ENCODE measurements at regions not wholly inside any gene's neighbourhood (a gene's known extent, or its start where the extent isn't known, plus 50 kb on each side); places are given as distances from the start of the nearest gene placed in this dataset.

DNA sequence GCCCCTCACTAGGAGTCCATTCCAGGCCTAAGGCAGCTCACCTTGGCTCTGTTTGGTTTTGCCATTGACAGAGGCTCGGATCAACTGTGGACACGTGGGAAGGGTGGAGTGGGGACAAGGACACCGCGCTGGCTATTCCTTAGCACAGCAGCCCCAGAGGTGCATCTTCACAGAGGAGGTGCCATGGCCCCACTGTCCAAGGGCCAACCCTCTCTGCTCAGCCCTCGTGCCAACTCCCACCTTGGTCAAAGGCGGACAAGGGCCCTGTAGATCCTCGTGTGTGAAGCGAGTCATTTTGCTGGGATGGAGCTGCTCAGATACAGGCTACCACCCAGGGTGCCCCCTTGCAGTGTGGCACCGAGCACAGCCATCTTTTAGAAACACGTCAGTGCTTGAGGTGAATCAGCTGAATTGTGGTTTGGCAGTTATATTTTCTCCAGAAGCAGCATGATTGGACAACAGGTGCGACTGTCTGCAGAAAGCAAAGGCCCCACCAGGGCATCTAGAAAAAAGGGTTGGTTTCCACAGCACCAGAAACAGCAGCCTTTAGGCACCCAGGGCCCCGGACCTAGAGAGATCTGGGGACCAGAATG, 192.1 kb upstream of the GPR12 start:
- intact Hi-C loops (cut with DNase I) = no loop called here
- Histone ChIP-seq H3K27me3 (no peaks in the 10 kb centered on the region), H3K27ac (no peak overlapping the region), H3K4me1 (no peaks in the 10 kb centered on the region), H3K4me3 (no peak overlapping the region), H3K36me3 (no peaks in the 10 kb centered on the region), H3K9me3 (no peaks in the 10 kb centered on the region)
- no peak for DNase-seq (ENCODE audit: low spot score in 2 of 2)
- TF ChIP-seq, protein P1, sequence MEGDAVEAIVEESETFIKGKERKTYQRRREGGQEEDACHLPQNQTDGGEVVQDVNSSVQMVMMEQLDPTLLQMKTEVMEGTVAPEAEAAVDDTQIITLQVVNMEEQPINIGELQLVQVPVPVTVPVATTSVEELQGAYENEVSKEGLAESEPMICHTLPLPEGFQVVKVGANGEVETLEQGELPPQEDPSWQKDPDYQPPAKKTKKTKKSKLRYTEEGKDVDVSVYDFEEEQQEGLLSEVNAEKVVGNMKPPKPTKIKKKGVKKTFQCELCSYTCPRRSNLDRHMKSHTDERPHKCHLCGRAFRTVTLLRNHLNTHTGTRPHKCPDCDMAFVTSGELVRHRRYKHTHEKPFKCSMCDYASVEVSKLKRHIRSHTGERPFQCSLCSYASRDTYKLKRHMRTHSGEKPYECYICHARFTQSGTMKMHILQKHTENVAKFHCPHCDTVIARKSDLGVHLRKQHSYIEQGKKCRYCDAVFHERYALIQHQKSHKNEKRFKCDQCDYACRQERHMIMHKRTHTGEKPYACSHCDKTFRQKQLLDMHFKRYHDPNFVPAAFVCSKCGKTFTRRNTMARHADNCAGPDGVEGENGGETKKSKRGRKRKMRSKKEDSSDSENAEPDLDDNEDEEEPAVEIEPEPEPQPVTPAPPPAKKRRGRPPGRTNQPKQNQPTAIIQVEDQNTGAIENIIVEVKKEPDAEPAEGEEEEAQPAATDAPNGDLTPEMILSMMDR (IDR thresholded peaks at IDR 0.05) = no peak

DNA sequence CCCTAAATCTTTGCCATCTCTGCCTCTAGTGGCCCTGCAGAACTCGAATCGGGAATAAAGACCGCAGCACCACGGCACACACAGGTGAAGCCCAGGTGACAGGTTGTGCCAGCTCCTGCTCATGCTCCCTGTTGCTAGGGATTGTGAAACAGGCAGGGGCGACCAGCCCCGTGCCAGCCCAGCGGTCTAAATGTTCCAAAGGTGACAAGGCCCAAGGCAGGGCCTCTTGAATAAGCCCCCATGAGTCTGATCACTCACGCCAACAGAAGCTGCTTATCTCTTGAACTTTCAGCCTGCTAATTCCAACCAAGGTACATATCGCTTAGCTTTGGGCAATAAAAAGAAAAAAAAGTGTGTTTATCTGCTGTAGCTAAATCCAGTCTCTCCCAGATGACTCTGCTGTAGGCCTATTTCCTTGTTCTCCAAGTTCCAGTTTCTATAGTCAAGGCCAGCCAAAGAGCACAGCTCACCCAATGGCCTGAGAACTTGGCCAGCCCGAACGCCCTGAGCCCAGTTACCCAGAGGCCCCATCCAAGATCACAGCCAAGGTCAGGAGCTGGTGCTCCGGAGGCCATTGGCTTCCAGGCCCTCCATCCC, 191.1 kb upstream of the GPR12 start:
- Histone ChIP-seq H3K27ac (no peak overlapping the region), H3K9me3 (no peaks in the 10 kb centered on the region), H3K4me1 (no peaks in the 10 kb centered on the region), H3K27me3 (no peaks in the 10 kb centered on the region), H3K4me3 (no peak overlapping the region), H3K36me3 (no peaks in the 10 kb centered on the region)
- TF ChIP-seq, protein P1 (IDR thresholded peaks at IDR 0.05) = no peak
- intact Hi-C loops (cut with DNase I) = no loop called here
- DNase-seq (ENCODE audit: low spot score in 2 of 2) = no peak

DNA sequence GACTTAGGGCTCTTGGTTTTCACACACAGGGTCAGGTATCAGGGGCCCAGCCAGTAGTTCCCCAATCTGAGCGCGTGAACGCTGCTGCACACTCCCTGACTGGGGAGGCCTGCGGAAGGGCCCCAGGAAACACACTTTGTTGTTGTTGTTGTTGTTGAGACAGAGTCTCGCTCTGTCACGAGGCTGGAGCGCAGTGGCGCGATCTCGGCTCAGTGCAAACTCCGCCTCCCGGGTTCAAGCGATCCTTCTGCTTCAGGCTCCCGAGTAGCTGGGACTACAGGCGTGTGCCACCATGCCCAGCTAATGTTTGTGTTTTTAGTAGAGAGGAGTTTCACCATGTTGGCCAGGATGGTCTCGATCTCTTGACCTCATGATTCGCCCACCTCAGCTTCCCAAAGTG, 190.4 kb upstream of the GPR12 start:
- Histone ChIP-seq H3K27ac (no peak overlapping the region), H3K27me3 (no peaks in the 10 kb centered on the region), H3K4me3 (no peak overlapping the region), H3K9me3 (no peaks in the 10 kb centered on the region), H3K36me3 (no peaks in the 10 kb centered on the region), H3K4me1 (no peaks in the 10 kb centered on the region)
- DNase-seq (ENCODE audit: low spot score in 2 of 2) = no peak
- TF ChIP-seq, protein P1 (IDR thresholded peaks at IDR 0.05) = no peak
- intact Hi-C loops (cut with DNase I) = no loop called here

DNA sequence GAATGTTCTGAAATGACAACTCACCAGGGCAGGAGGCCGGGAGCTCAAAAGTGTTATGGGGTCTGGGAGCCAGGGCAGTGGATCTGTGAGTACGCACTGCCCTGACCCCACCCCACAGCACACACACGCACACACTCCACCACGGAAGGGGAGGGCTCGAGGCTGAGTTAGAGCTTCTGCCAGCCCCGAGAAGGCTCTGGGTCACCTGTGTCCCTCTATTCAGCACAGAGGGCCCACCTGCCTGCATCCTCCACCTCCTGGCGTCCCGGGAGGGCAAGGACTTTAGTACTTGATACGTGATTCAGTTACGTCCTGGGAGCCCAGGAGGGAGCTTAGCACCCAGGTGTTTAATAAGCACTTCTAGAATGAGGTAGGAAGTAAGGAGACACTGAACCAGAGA, 190.0 kb upstream of the GPR12 start:
- Histone ChIP-seq H3K27ac (no peak overlapping the region), H3K9me3 (no peaks in the 10 kb centered on the region), H3K27me3 (no peaks in the 10 kb centered on the region), H3K36me3 (no peaks in the 10 kb centered on the region), H3K4me3 (no peak overlapping the region), H3K4me1 (no peaks in the 10 kb centered on the region)
- TF ChIP-seq, protein P1 (IDR thresholded peaks at IDR 0.05) = no peak
- DNase-seq (ENCODE audit: low spot score in 2 of 2) = no peak
- intact Hi-C loops (cut with DNase I) = no loop called here

DNA sequence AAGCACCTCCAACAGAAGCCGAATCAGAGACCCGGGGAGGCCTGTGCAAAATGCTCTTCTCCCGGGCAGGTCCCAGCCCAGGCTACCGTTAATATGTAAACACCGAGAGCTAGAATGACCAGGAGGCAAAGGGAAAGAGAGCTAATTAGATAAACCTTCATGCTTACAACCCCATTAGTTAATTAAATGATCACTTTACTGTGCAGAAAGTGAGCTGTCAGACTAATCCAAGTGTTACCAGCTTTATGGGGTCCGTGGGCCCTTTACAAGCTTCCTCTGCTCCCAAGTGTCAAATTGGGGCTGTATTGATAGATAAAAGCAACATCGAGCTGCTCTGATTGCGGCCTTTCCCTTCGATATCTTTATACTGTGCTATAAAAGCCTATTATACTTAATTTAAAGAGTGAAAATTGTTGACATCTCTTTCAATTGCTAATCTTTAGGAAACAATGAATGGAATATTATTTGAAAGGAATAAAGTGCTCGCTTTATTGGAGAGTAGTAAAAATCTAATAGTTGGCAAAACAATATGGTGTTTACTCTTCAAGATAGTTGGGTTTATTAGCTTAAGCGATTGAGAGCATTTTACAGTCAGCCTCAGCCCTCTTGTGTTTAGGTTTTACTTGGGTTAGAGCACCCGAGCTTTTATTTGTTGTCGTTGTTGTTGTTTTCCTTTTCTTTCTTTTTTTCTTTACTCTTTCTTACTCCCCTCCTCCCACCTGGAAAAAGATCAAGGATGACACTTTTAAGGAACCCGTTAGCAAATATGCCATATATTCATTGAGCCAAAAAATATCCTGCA, 189.3 kb upstream of the GPR12 start:
- TF ChIP-seq, protein P1 (IDR thresholded peaks at IDR 0.05) = no peak
- Histone ChIP-seq H3K27ac (no peak overlapping the region), H3K9me3 (no peaks in the 10 kb centered on the region), H3K27me3 (no peaks in the 10 kb centered on the region), H3K4me3 (no peak overlapping the region), H3K4me1 (no peaks in the 10 kb centered on the region), H3K36me3 (no peaks in the 10 kb centered on the region)
- intact Hi-C loops (cut with DNase I) = loop anchor here (5.0 kb wide), 1 partner anchor 37 kb away; no protein-coding TSS in a partner anchor
- no peak for DNase-seq (ENCODE audit: low spot score in 2 of 2)
